ENCODE measurements at regions not wholly inside any gene's neighbourhood (a gene's known extent, or its start where the extent isn't known, plus 50 kb on each side); places are given as distances from the start of the nearest gene placed in this dataset.

- TF ChIP-seq REST (IDR thresholded peaks at IDR 0.05; ENCODE audit: insufficient replicate concordance, low read depth) (no peak), CTCF (IDR thresholded peaks at IDR 0.05; ENCODE audit: insufficient read depth, low read length) (no peak), GABPA (IDR thresholded peaks at IDR 0.05; ENCODE audit: low read depth) (no peak), POLR2AphosphoS5 (IDR thresholded peaks at IDR 0.05; ENCODE audit: low read depth) (no peak)
Measured at GRCh38 chr4:180669680-180670079, 1573.5 kb upstream of the TENM3 start.

Data from HL-60 (cell line).